Vagina (tissue), 2 donors: ENCODE measurements at regions not wholly inside any gene's neighbourhood (a gene's known extent, or its start where the extent isn't known, plus 50 kb on each side); places are given as distances from the start of the nearest gene placed in this dataset.

ENCODE experiments used
- DNase-seq, 2 donors: peaks; one replicate each; pipeline ENCODE4 v3.0.0-alpha.2; 2017; ENCODE audit errors: extremely low spot score in 2 of 2
- H3K27ac ChIP-seq: fragments of 200-600 bp; sonication (generic); one replicate; pipeline ENCODE4 v1.5.1; 2019
- H3K27me3 ChIP-seq: fragments of 200-600 bp; sonication (generic); one replicate; pipeline ENCODE4 v1.5.1; 2019
- H3K36me3 ChIP-seq, 2 donors: fragments of 200-600 bp; sonication (generic); one replicate each; pipeline ENCODE4 v1.5.1; 2017 to 2019
- H3K4me1 ChIP-seq: fragments of 200-600 bp; sonication (generic); one replicate; pipeline ENCODE4 v1.5.1; 2019
- H3K4me3 ChIP-seq, 2 donors: fragments of 200-600 bp; sonication (generic); 1 replicate in 1 of 2; 2 replicates in 1 of 2; pipeline ENCODE4 v1.5.1; 2016 to 2019
- H3K9me3 ChIP-seq: fragments of 200-600 bp; sonication (generic); one replicate; pipeline ENCODE4 v1.5.1; 2019
- POLR2A ChIP-seq, 2 donors: fragments of 450-650 bp; IDR thresholded peaks; one replicate each; pipeline ENCODE4 v1.6.1; 2017; ENCODE audit warnings: antibody characterized with exemption in 2 of 2, mild to moderate bottlenecking in 2 of 2, moderate library complexity in 2 of 2
- POLR2AphosphoS5 ChIP-seq, 2 donors: sonication (generic); formaldehyde crosslinking; IDR thresholded peaks; one replicate each; pipeline ENCODE4 v1.9.0; 2017; ENCODE audit warnings: antibody characterized with exemption in 2 of 2, mild to moderate bottlenecking in 2 of 2, low read depth in 1 of 2; ENCODE audit not compliant: insufficient read depth in 1 of 2
- intact Hi-C: fragments of 100-400 bp; cut with DNase I; formaldehyde crosslinking; loops from one replicate; pipeline ENCODE4 v1.15.1; 2023
- TF ChIP-seq, protein P1 (sequence below), 3 experiments: fragments of 450-650 bp in 2 of 3; fragments of 200-600 bp in 1 of 3; sonication (generic) in 1 of 3; IDR thresholded peaks; one replicate each; pipeline ENCODE4 v1.5.1; 2017 to 2019; ENCODE audit warnings: antibody characterized with exemption in 3 of 3, mild to moderate bottlenecking in 2 of 3, moderate library complexity in 2 of 3

DNA sequence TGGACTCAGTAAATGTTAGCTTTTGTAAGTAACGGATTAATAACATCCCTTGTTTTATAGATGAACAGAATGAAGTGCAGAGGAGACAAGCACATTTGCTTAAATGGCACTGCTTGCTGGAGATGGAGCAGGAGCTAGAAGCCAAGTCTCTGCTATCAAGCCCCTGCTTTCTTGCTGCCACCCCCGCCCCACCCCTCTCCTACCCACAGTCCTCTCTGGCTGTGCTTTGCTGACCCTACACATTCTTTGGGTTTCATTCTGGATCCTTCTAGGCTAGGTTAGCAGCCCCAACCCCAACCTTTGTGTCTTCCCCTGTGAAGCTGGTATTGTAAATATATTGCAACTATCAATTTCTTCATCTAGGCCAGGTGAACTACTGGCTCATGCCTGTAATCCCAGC lies 77.5 kb upstream of the CAPZB start:
- Histone ChIP-seq H3K9me3 (no peaks in the 10 kb centered on the region), H3K27ac (peak overlapping the region; percentile 83), H3K4me3 (no peak overlapping the region), H3K36me3 (no peaks in the 10 kb centered on the region), H3K4me1 (peaks cover 37% of the 10 kb centered on the region), H3K27me3 (no peaks in the 10 kb centered on the region)
- no peak for DNase-seq
- no peak for TF ChIP-seq POLR2A (IDR thresholded peaks at IDR 0.05)
- TF ChIP-seq, protein P1, sequence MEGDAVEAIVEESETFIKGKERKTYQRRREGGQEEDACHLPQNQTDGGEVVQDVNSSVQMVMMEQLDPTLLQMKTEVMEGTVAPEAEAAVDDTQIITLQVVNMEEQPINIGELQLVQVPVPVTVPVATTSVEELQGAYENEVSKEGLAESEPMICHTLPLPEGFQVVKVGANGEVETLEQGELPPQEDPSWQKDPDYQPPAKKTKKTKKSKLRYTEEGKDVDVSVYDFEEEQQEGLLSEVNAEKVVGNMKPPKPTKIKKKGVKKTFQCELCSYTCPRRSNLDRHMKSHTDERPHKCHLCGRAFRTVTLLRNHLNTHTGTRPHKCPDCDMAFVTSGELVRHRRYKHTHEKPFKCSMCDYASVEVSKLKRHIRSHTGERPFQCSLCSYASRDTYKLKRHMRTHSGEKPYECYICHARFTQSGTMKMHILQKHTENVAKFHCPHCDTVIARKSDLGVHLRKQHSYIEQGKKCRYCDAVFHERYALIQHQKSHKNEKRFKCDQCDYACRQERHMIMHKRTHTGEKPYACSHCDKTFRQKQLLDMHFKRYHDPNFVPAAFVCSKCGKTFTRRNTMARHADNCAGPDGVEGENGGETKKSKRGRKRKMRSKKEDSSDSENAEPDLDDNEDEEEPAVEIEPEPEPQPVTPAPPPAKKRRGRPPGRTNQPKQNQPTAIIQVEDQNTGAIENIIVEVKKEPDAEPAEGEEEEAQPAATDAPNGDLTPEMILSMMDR (IDR thresholded peaks at IDR 0.05) = no peak
- intact Hi-C loops = loop anchor here (5.0 kb wide), 1 partner anchor 34 kb away; a partner anchor contains a TSS

DNA sequence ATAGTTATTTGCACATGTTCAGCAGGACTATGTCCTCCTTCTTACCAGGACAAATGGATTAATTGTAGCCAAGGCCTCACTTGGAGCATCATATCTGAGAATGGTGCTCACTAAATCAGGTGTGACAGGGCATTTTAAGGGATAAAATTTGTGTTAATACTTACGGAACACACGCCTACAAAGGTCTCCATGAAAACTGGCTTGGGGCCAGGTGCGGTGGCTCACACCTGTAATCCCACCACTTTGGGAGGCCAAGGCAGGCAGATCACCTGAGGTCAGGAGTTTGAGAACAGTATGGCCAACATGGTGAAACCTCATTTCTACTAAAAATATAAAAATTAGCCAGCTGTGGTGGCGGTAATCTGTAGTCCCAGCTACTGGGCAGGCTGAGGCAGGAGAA lies 75.1 kb upstream of the CAPZB start:
- Histone ChIP-seq H3K27ac (no peak overlapping the region), H3K36me3 (no peaks in the 10 kb centered on the region), H3K27me3 (no peaks in the 10 kb centered on the region), H3K4me1 (peaks cover 37% of the 10 kb centered on the region), H3K4me3 (no peak overlapping the region), H3K9me3 (no peaks in the 10 kb centered on the region)
- no peak for DNase-seq
- TF ChIP-seq POLR2AphosphoS5 (IDR thresholded peaks at IDR 0.05; ENCODE audit: insufficient read depth in 1 of 2, low read depth in 1 of 2) (no peak), POLR2A (IDR thresholded peaks at IDR 0.05) (no peak)
- TF ChIP-seq, protein P1 (IDR thresholded peaks at IDR 0.05) = no peak
- intact Hi-C loops = loop anchor here (5.0 kb wide), 1 partner anchor 37 kb away; a partner anchor contains a TSS

DNA sequence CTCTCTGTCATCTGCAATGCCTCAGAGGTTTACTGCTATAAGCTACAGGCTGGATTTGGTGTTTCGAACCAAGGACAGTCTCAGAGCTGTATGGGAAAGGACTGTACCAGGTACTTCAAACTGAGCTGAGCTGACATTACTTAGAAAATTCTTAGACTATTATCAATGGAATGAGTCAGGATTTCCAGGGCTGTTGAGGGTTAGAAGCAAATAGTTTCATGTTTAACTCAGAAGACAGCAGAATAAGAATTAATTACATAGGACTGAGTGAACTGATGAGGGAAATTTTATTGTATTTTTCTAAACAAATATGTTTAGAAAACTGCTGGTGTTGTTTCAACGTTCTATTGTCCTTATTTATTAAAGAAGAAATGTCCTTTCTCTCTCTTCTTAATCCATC lies 74.3 kb upstream of the CAPZB start:
- H3K27ac ChIP-seq = peak overlapping the region; percentile 50

DNA sequence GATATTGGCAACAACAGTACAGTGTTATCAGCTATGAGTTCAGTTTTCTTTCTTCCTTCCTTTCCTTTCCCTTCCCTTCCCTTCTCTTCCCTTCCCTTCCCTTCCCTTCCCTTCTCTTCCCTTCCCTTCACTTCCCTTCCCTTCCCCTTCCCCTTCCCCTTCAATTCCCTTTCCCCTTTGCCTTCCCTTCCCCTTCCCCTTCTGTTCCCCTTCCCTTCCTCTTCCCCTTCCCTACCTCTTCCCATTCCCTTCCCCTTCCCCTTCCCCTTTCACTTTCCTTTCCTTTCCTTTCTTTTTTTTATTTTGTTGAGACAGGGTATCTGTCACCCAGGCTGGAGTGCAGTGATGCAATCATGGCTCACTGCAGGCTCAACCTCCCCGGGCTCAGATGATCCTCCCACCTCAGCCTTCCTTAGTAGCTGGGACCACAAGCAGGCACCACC lies 72.3 kb upstream of the CAPZB start:
- H3K4me3 ChIP-seq = no peak overlapping the region
- intact Hi-C loops = no loop called here
- H3K27ac ChIP-seq = no peak overlapping the region
- H3K9me3 ChIP-seq = no peaks in the 10 kb centered on the region
- TF ChIP-seq POLR2A (IDR thresholded peaks at IDR 0.05) (no peak), POLR2AphosphoS5 (IDR thresholded peaks at IDR 0.05; ENCODE audit: insufficient read depth in 1 of 2, low read depth in 1 of 2) (no peak)
- TF ChIP-seq, protein P1 (IDR thresholded peaks at IDR 0.05) = no peak
- H3K36me3 ChIP-seq = no peaks in the 10 kb centered on the region
- no peaks in the 10 kb centered on the region for H3K27me3 ChIP-seq
- DNase-seq = no peak
- H3K4me1 ChIP-seq = peaks cover 9% of the 10 kb centered on the region

More for the DNA sequence above, 74.3 kb upstream of the CAPZB start:
- Histone ChIP-seq H3K4me1 (peaks cover 30% of the 10 kb centered on the region), H3K36me3 (no peaks in the 10 kb centered on the region), H3K4me3 (no peak overlapping the region), H3K9me3 (no peaks in the 10 kb centered on the region), H3K27me3 (no peaks in the 10 kb centered on the region)
- no peak for TF ChIP-seq POLR2A (IDR thresholded peaks at IDR 0.05)
- no peak for TF ChIP-seq POLR2AphosphoS5 (IDR thresholded peaks at IDR 0.05; ENCODE audit: insufficient read depth in 1 of 2, low read depth in 1 of 2)
- TF ChIP-seq, protein P1 (IDR thresholded peaks at IDR 0.05) = no peak
- no peak for DNase-seq
- intact Hi-C loops = loop anchor here (5.0 kb wide), 1 partner anchor 38 kb away; a partner anchor contains a TSS

DNA sequence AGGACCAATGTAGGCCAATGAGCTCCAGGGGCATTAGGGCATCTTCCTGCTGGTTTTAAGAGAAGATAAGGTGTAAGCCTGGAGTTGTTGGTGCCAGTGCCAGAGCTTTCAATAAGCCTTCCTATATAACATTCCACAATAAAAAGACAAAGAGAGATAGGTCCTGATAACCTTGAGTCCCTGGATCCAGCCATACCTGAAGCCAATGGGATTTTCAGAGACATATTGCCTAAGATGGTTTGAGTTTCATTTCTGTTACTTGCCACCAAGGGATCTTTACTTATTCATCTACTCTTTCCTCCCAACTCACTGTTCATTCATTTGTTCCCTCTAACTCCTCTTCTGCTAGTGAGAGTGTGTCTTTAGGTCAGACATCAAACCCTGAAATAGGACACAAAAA lies 68.8 kb upstream of the CAPZB start:
- TF ChIP-seq, protein P1 (IDR thresholded peaks at IDR 0.05) = no peak
- TF ChIP-seq POLR2AphosphoS5 (IDR thresholded peaks at IDR 0.05; ENCODE audit: insufficient read depth in 1 of 2, low read depth in 1 of 2) = no peak
- TF ChIP-seq POLR2A (IDR thresholded peaks at IDR 0.05) = no peak
- no peaks in the 10 kb centered on the region for H3K27me3 ChIP-seq
- intact Hi-C loops = no loop called here

More for the DNA sequence above, 68.8 kb upstream of the CAPZB start:
- H3K4me1 ChIP-seq = no peaks in the 10 kb centered on the region
- H3K27ac ChIP-seq = no peak overlapping the region
- no peak overlapping the region for H3K4me3 ChIP-seq
- no peak for DNase-seq
- no peaks in the 10 kb centered on the region for H3K9me3 ChIP-seq
- H3K36me3 ChIP-seq = no peaks in the 10 kb centered on the region
